Left lung (tissue), 4 donors: ENCODE measurements at regions not wholly inside any gene's neighbourhood (a gene's known extent, or its start where the extent isn't known, plus 50 kb on each side); places are given as distances from the start of the nearest gene placed in this dataset.

Experiments used
- ATAC-seq: fragments of 200-7000 bp; cut with Tn5 transposase; one replicate; pipeline ENCODE4 v1.9.1; 2020; ENCODE audit warnings: moderate library complexity
- DNase-seq, 4 donors: peaks; one replicate each; pipeline ENCODE4 v3.0.0-alpha.2; 2013 to 2020
- H3K27ac ChIP-seq, 2 donors: fragments of 200-600 bp; sonication (generic) in 1 of 2; one replicate each; pipeline versions ENCODE4 v1.5.0 to v1.8.0; 2020 to 2021
- H3K27me3 ChIP-seq, 2 donors: fragments of 200-600 bp; sonication (generic) in 1 of 2; one replicate each; pipeline versions ENCODE4 v1.5.0 to v1.8.0; 2020 to 2021
- H3K36me3 ChIP-seq, 2 donors: fragments of 200-600 bp; sonication (generic) in 1 of 2; one replicate each; pipeline versions ENCODE4 v1.5.0 to v1.8.0; 2020 to 2021
- H3K4me1 ChIP-seq, 2 donors: fragments of 200-600 bp; one replicate each; pipeline ENCODE4 v1.8.0; 2021
- H3K4me3 ChIP-seq, 2 donors: fragments of 200-600 bp; sonication (generic) in 1 of 2; one replicate each; pipeline versions ENCODE4 v1.5.0 to v1.8.0; 2020 to 2021; ENCODE audit warnings: mild to moderate bottlenecking in 1 of 2
- H3K9me3 ChIP-seq, 2 donors: fragments of 200-600 bp; sonication (generic) in 1 of 2; one replicate each; pipeline versions ENCODE4 v1.5.0 to v1.8.0; 2020 to 2021
- CTCF ChIP-seq, 2 donors: fragments of 200-600 bp; sonication (generic) in 1 of 2; IDR thresholded peaks; one replicate each; pipeline versions ENCODE4 v1.5.0 to v1.8.0; 2021; ENCODE audit warnings: antibody characterized with exemption in 2 of 2
- intact Hi-C, 2 donors: fragments of 100-400 bp; cut with DNase I; formaldehyde crosslinking; loops; one replicate each; pipeline versions ENCODE4 v1.11.2 to v1.14.2; 2022
- donor health status: DM: no; HTN: yes; CAD: no.
- donor health status: DM: no; HTN: no; CAD: no.

GRCh38 chr15:98308117-98308516 lies 340.2 kb upstream of the IGF1R start:
- no peak for ATAC-seq
- Histone ChIP-seq H3K27me3 (peaks cover 5 to 14% of the 10 kb centered on the region in 2 donors), H3K4me1 (no peaks in the 10 kb centered on the region), H3K27ac (no peak overlapping the region), H3K36me3 (no peaks in the 10 kb centered on the region), H3K9me3 (no peaks in the 10 kb centered on the region), H3K4me3 (no peak overlapping the region)
- no peak for DNase-seq
- intact Hi-C loops, result loop anchor here in 1 of 2 donors (10.0 kb wide), 1 partner anchor 107 kb away; no protein-coding TSS in a partner anchor
- TF ChIP-seq CTCF (IDR thresholded peaks at IDR 0.05), result no peak

GRCh38 chr15:98311566-98312188 lies 336.7 kb upstream of the IGF1R start:
- DNase-seq (peak in 3 of 4 donors; percentile 61 to 77 (median 65)), ATAC-seq (peak; percentile 79)
- Histone ChIP-seq H3K4me3 (no peak overlapping the region), H3K27ac (no peak overlapping the region), H3K9me3 (no peaks in the 10 kb centered on the region), H3K27me3 (peaks cover 5% of the 10 kb centered on the region in 2 donors), H3K4me1 (no peaks in the 10 kb centered on the region), H3K36me3 (no peaks in the 10 kb centered on the region)
- intact Hi-C loops, result loop anchor here in 1 of 2 donors (5.0 kb wide), 1 partner anchor 111 kb away; no protein-coding TSS in a partner anchor
- peak; percentile 75 to 84 for TF ChIP-seq CTCF (IDR thresholded peaks at IDR 0.05)

- intact Hi-C loops, result loop anchor here in 1 of 2 donors (5.0 kb wide), 1 partner anchor 109 kb away; no protein-coding TSS in a partner anchor
- ATAC-seq (no peak), DNase-seq (no peak)
- Histone ChIP-seq H3K27ac (no peak overlapping the region), H3K4me1 (no peaks in the 10 kb centered on the region), H3K27me3 (peaks cover 5% of the 10 kb centered on the region in 2 donors), H3K4me3 (no peak overlapping the region), H3K36me3 (no peaks in the 10 kb centered on the region), H3K9me3 (no peaks in the 10 kb centered on the region)
- no peak for TF ChIP-seq CTCF (IDR thresholded peaks at IDR 0.05)
These were observed 335.4 kb upstream of the IGF1R start for GRCh38 chr15:98312913-98313312.

- H3K27me3 ChIP-seq, result peaks cover 0 to 5% of the 10 kb centered on the region in 2 donors
- no peaks in the 10 kb centered on the region for H3K36me3 ChIP-seq
- H3K9me3 ChIP-seq, result peaks cover 0 to 2% of the 10 kb centered on the region in 2 donors
- no peak overlapping the region for H3K4me3 ChIP-seq
- intact Hi-C loops, result no loop called here
- no peak for DNase-seq
- ATAC-seq, result no peak
- no peak overlapping the region for H3K27ac ChIP-seq
- H3K4me1 ChIP-seq, result no peaks in the 10 kb centered on the region
- no peak for TF ChIP-seq CTCF (IDR thresholded peaks at IDR 0.05)
These were observed 332.4 kb upstream of the IGF1R start for GRCh38 chr15:98315971-98316370.

GRCh38 chr15:98321896-98322295 lies 326.4 kb upstream of the IGF1R start:
- peak in 1 of 4 donors; percentile 7 for DNase-seq
- Histone ChIP-seq H3K4me1 (no peaks in the 10 kb centered on the region), H3K27me3 (peaks cover 0 to 4% of the 10 kb centered on the region in 2 donors), H3K4me3 (no peak overlapping the region), H3K36me3 (no peaks in the 10 kb centered on the region), H3K9me3 (peaks cover 0 to 14% of the 10 kb centered on the region in 2 donors), H3K27ac (no peak overlapping the region)
- TF ChIP-seq CTCF (IDR thresholded peaks at IDR 0.05), result no peak
- intact Hi-C loops, result no loop called here
- ATAC-seq, result no peak
